ENCODE measurements at regions not wholly inside any gene's neighbourhood (a gene's known extent, or its start where the extent isn't known, plus 50 kb on each side); places are given as distances from the start of the nearest gene placed in this dataset.

DNA sequence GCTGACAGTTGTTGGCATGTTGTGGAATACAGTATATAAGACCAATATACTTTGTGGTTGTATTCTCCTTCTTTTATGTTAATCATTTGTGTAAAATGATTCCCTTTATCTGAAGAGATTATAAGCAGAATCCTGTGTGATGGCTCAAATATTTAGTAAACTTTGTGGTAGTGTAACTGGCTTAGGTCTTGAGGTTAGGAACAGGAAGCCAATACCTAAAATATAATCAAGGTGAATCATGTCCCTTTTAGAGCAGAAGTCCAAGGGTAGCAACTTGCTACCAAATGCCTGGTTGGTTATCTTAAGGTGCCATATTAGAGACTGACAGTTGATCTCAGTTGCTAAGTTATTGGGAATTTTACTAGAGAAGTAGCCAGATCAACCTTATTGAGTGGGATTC, 398.5 kb upstream of the ADAMTS5 start:
- TF ChIP-seq, protein P1, sequence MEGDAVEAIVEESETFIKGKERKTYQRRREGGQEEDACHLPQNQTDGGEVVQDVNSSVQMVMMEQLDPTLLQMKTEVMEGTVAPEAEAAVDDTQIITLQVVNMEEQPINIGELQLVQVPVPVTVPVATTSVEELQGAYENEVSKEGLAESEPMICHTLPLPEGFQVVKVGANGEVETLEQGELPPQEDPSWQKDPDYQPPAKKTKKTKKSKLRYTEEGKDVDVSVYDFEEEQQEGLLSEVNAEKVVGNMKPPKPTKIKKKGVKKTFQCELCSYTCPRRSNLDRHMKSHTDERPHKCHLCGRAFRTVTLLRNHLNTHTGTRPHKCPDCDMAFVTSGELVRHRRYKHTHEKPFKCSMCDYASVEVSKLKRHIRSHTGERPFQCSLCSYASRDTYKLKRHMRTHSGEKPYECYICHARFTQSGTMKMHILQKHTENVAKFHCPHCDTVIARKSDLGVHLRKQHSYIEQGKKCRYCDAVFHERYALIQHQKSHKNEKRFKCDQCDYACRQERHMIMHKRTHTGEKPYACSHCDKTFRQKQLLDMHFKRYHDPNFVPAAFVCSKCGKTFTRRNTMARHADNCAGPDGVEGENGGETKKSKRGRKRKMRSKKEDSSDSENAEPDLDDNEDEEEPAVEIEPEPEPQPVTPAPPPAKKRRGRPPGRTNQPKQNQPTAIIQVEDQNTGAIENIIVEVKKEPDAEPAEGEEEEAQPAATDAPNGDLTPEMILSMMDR (IDR thresholded peaks at IDR 0.05; ENCODE audit: borderline replicate concordance, extremely low read depth, low read length, poor library complexity, severe bottlenecking) = no peak
- TF ChIP-seq EZH2 (IDR thresholded peaks at IDR 0.05; ENCODE audit: borderline replicate concordance, low read depth, low read length, severe bottlenecking) = no peak
